ENCODE measurements at regions not wholly inside any gene's neighbourhood (a gene's known extent, or its start where the extent isn't known, plus 50 kb on each side); places are given as distances from the start of the nearest gene placed in this dataset.

DNA sequence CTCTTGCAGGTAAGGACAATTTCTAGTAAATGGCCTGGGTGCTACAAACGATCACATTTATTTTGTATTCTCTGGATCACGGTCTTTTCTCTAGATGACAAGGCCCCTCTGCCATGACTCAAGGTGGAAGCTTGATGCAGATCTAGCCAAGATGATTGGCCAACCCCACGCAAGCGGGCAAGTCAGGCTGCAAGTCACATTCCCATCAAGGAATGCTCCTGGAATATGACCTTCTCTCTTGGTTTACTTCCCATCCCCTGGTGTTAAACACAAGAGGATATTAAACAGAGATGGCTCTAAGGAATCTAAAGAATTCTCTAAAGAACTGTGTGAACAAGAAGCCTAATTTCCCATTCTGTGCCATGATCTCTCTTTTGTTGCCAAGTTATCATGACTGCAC lies 97.3 kb upstream of the SERPINE2 start (continued):
- TF ChIP-seq, protein P1, sequence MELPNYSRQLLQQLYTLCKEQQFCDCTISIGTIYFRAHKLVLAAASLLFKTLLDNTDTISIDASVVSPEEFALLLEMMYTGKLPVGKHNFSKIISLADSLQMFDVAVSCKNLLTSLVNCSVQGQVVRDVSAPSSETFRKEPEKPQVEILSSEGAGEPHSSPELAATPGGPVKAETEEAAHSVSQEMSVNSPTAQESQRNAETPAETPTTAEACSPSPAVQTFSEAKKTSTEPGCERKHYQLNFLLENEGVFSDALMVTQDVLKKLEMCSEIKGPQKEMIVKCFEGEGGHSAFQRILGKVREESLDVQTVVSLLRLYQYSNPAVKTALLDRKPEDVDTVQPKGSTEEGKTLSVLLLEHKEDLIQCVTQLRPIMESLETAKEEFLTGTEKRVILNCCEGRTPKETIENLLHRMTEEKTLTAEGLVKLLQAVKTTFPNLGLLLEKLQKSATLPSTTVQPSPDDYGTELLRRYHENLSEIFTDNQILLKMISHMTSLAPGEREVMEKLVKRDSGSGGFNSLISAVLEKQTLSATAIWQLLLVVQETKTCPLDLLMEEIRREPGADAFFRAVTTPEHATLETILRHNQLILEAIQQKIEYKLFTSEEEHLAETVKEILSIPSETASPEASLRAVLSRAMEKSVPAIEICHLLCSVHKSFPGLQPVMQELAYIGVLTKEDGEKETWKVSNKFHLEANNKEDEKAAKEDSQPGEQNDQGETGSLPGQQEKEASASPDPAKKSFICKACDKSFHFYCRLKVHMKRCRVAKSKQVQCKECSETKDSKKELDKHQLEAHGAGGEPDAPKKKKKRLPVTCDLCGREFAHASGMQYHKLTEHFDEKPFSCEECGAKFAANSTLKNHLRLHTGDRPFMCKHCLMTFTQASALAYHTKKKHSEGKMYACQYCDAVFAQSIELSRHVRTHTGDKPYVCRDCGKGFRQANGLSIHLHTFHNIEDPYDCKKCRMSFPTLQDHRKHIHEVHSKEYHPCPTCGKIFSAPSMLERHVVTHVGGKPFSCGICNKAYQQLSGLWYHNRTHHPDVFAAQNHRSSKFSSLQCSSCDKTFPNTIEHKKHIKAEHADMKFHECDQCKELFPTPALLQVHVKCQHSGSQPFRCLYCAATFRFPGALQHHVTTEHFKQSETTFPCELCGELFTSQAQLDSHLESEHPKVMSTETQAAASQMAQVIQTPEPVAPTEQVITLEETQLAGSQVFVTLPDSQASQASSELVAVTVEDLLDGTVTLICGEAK (IDR thresholded peaks at IDR 0.05; ENCODE audit: borderline replicate concordance): no peak
- TF ChIP-seq ESRRA (IDR thresholded peaks at IDR 0.05; ENCODE audit: low read length): no peak

DNA sequence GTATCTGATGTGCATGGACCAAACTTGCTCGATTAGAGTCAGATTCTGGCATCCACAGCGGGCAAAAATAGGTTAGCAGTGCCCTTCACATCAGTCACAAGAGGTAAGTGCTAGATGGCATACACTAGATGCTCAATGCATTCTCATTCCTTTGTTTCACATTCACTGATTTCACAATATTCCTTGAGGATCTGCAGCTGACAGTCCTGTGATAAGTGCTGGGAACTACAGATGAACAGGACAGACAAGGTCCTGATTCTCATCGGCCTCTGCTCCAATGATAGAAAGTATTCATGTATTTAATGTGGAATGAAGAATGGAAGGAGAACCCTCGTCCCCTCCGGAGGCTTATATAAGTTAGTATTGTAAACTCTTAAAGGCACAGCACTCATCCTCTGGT lies 96.8 kb upstream of the SERPINE2 start:
- H2AFZ ChIP-seq (ENCODE audit: control insufficient read depth, low read depth, low read length): no peak overlapping the region
- H3K27ac ChIP-seq (ENCODE audit: control insufficient read depth, insufficient read depth): no peak overlapping the region
- ChIA-PET SMC1A (ENCODE audit: uncharacterized antibody, unreplicated experiment) (no interaction called here), POLR2A (no interaction called here), CTCF (no interaction called here), RAD21 (ENCODE audit: unreplicated experiment) (no interaction called here)
- intact Hi-C loops (cut with micrococcal nuclease; ENCODE audit: unreplicated experiment) (no loop called here), in situ Hi-C loops (cut with MboI) (no loop called here)
- ATAC-seq (no peak), DNase-seq (ENCODE audit: low read depth, low spot score) (no peak), FAIRE-seq (no peak)
- H3K4me3 ChIP-seq: no peak overlapping the region
- no peak overlapping the region for H3K4me2 ChIP-seq (ENCODE audit: control insufficient read depth, insufficient read depth)
- BruUV-seq (replicated peaks): no TSS peak
- H3K36me3 ChIP-seq (ENCODE audit: control insufficient read depth in 2 of 2, insufficient read depth in 2 of 2, low read length in 1 of 2): no peaks in the 10 kb centered on the region
- H3K9me3 ChIP-seq (replicated peaks; ENCODE audit: control insufficient read depth, insufficient read depth, low read length): no peaks in the 10 kb centered on the region
- 35% methylated on average over 5 of the region's 5 CpGs for WGBS (ENCODE audit: insufficient coverage, insufficient replicate concordance, low lambda C conversion rate, missing lambda C conversion rate)
- no peaks in the 10 kb centered on the region for H3K79me2 ChIP-seq (ENCODE audit: control insufficient read depth, insufficient read depth, low read length)
- no peak overlapping the region for H3K9ac ChIP-seq (ENCODE audit: control insufficient read depth, insufficient read depth, low read length)
- no peaks in the 10 kb centered on the region for H4K20me1 ChIP-seq (ENCODE audit: control insufficient read depth, insufficient read depth)
- no peaks in the 10 kb centered on the region for H3K27me3 ChIP-seq (replicated peaks in 1 of 2; ENCODE audit: control insufficient read depth in 2 of 2, insufficient read depth in 2 of 2, low read length in 1 of 2)
- H3K4me1 ChIP-seq (ENCODE audit: control insufficient read depth, insufficient read depth, low read length): no peaks in the 10 kb centered on the region
- TF ChIP-seq ZNF24 (IDR thresholded peaks at IDR 0.05) (no peak), SMC3 (IDR thresholded peaks at IDR 0.05; ENCODE audit: borderline replicate concordance, low read length) (no peak), JUND (IDR thresholded peaks at IDR 0.05; ENCODE audit: low read depth, low read length) (no peak), DPF2 (IDR thresholded peaks at IDR 0.05) (no peak), SMAD1 (IDR thresholded peaks at IDR 0.05; ENCODE audit: low read depth, partially characterized antibody) (no peak), ZNF207 (IDR thresholded peaks at IDR 0.05; ENCODE audit: borderline replicate concordance) (no peak), FOS (IDR thresholded peaks at IDR 0.05; ENCODE audit: borderline replicate concordance, extremely low read depth, insufficient read length) (no peak)
- TF ChIP-seq, protein P2, sequence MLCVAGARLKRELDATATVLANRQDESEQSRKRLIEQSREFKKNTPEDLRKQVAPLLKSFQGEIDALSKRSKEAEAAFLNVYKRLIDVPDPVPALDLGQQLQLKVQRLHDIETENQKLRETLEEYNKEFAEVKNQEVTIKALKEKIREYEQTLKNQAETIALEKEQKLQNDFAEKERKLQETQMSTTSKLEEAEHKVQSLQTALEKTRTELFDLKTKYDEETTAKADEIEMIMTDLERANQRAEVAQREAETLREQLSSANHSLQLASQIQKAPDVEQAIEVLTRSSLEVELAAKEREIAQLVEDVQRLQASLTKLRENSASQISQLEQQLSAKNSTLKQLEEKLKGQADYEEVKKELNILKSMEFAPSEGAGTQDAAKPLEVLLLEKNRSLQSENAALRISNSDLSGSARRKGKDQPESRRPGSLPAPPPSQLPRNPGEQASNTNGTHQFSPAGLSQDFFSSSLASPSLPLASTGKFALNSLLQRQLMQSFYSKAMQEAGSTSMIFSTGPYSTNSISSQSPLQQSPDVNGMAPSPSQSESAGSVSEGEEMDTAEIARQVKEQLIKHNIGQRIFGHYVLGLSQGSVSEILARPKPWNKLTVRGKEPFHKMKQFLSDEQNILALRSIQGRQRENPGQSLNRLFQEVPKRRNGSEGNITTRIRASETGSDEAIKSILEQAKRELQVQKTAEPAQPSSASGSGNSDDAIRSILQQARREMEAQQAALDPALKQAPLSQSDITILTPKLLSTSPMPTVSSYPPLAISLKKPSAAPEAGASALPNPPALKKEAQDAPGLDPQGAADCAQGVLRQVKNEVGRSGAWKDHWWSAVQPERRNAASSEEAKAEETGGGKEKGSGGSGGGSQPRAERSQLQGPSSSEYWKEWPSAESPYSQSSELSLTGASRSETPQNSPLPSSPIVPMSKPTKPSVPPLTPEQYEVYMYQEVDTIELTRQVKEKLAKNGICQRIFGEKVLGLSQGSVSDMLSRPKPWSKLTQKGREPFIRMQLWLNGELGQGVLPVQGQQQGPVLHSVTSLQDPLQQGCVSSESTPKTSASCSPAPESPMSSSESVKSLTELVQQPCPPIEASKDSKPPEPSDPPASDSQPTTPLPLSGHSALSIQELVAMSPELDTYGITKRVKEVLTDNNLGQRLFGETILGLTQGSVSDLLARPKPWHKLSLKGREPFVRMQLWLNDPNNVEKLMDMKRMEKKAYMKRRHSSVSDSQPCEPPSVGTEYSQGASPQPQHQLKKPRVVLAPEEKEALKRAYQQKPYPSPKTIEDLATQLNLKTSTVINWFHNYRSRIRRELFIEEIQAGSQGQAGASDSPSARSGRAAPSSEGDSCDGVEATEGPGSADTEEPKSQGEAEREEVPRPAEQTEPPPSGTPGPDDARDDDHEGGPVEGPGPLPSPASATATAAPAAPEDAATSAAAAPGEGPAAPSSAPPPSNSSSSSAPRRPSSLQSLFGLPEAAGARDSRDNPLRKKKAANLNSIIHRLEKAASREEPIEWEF (IDR thresholded peaks at IDR 0.05; ENCODE audit: insufficient replicate concordance, low read depth, low read length): no peak
- TF ChIP-seq, protein P3, sequence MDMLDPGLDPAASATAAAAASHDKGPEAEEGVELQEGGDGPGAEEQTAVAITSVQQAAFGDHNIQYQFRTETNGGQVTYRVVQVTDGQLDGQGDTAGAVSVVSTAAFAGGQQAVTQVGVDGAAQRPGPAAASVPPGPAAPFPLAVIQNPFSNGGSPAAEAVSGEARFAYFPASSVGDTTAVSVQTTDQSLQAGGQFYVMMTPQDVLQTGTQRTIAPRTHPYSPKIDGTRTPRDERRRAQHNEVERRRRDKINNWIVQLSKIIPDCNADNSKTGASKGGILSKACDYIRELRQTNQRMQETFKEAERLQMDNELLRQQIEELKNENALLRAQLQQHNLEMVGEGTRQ (IDR thresholded peaks at IDR 0.05; ENCODE audit: borderline replicate concordance, low read depth, low read length): no peak

All from GM12878 (cell line).